Endothelial cell of umbilical vein (primary cell): ENCODE measurements at regions not wholly inside any gene's neighbourhood (a gene's known extent, or its start where the extent isn't known, plus 50 kb on each side); places are given as distances from the start of the nearest gene placed in this dataset.

ENCODE experiments used
- BruUV-seq: library from RNA; stranded (reverse); fragments of 400-500 nt; replicated peaks from 2 replicates; lab custom pipeline; 2021; lab: Mats Ljungman, UMichigan
- CTCF ChIA-PET: fragments of 300-600, 350-600 bp; sonication (Branson Sonifier 250); formaldehyde crosslinking; loops from one replicate; lab custom pipeline; 2021; ENCODE audit warnings: antibody characterized with exemption, inconsistent platforms; lab: Charles Lee
- POLR2A ChIA-PET: fragments of 300-600, 350-600 bp; sonication (Branson Sonifier 250); formaldehyde crosslinking; loops from one replicate; lab custom pipeline; 2021; ENCODE audit warnings: antibody characterized with exemption, inconsistent platforms; lab: Charles Lee
- DNase-seq: peaks from one replicate; pipeline ENCODE4 v3.0.0-alpha.2; 2011; ENCODE audit warnings: low read depth, low spot score
- FAIRE-seq: peaks from 2 replicates; lab custom pipeline; 2011; peaks lifted over from hg19 to GRCh38; lab: Jason Lieb, UNC
- H2AFZ ChIP-seq: 2 replicates; pipeline ENCODE4 v1.6.0; 2012; ENCODE audit warnings: low read depth, low read length, control low read depth, inconsistent platforms
- H3K27ac ChIP-seq: 2 replicates; pipeline ENCODE4 v1.5.1; 2011; ENCODE audit warnings: low read depth, mild to moderate bottlenecking, control low read depth, low read length, moderate library complexity; ENCODE audit not compliant: insufficient read depth
- H3K27me3 ChIP-seq, 2 experiments: 2 replicates each; pipeline versions ENCODE4 v1.6.0 to v1.6.1; 2011; ENCODE audit warnings: low read length in 2 of 2, mixed read lengths in 1 of 2; ENCODE audit not compliant: control insufficient read depth in 2 of 2, insufficient read depth in 2 of 2
- H3K36me3 ChIP-seq, 2 experiments: 2 replicates in 1 of 2; 3 replicates in 1 of 2; pipeline ENCODE4 v1.5.1; 2011; ENCODE audit warnings: low read length in 2 of 2, mild to moderate bottlenecking in 1 of 2, moderate library complexity in 1 of 2; ENCODE audit not compliant: control insufficient read depth in 2 of 2, insufficient read depth in 2 of 2; ENCODE audit errors: extremely low read depth in 1 of 2
- H3K4me1 ChIP-seq: 3 replicates; pipeline ENCODE4 v1.5.1; 2011; ENCODE audit warnings: mild to moderate bottlenecking, low read length; ENCODE audit not compliant: control insufficient read depth, insufficient read depth; ENCODE audit errors: extremely low read depth
- H3K4me2 ChIP-seq: 2 replicates; pipeline ENCODE4 v1.6.1; 2011; ENCODE audit warnings: low read length, control low read depth, mixed read lengths; ENCODE audit not compliant: insufficient read depth
- H3K4me3 ChIP-seq, 3 experiments: fragments of 200-600 bp in 1 of 3; sonication (generic), shearing (Covaris generic) in 1 of 3; replicated peaks in 1 of 3; 2 replicates each; pipeline ENCODE4 v1.5.1; 2011 to 2016; ENCODE audit warnings: control low read depth in 3 of 3, low read length in 3 of 3, mild to moderate bottlenecking in 2 of 3, inconsistent platforms in 1 of 3, low read depth in 1 of 3, moderate library complexity in 1 of 3; ENCODE audit not compliant: insufficient read depth in 1 of 3
- H3K79me2 ChIP-seq: 2 replicates; pipeline ENCODE4 v1.6.0; 2012; ENCODE audit warnings: low read length, inconsistent platforms; ENCODE audit not compliant: control insufficient read depth, insufficient read depth
- H3K9ac ChIP-seq: replicated peaks from 2 replicates; pipeline ENCODE3; 2011; ENCODE audit warnings: low read length, control low read depth; ENCODE audit not compliant: insufficient read depth; ENCODE audit errors: extremely low read depth
- H3K9me1 ChIP-seq: replicated peaks from 3 replicates; pipeline ENCODE4 v1.6.0; 2011; ENCODE audit warnings: mild to moderate bottlenecking, low read length; ENCODE audit not compliant: control insufficient read depth, insufficient read depth; ENCODE audit errors: extremely low read depth
- H3K9me3 ChIP-seq: replicated peaks from 2 replicates; pipeline ENCODE4 v1.5.1; 2012; ENCODE audit warnings: low read length, inconsistent platforms; ENCODE audit not compliant: control insufficient read depth, insufficient read depth
- H4K20me1 ChIP-seq: replicated peaks from 2 replicates; pipeline ENCODE3; 2011; ENCODE audit warnings: mild to moderate bottlenecking, low read length; ENCODE audit not compliant: control insufficient read depth, insufficient read depth; ENCODE audit errors: extremely low read depth
- CTCF ChIP-seq, 2 donors: IDR thresholded peaks; 1 replicate in 1 of 2; 2 replicates in 1 of 2; pipeline ENCODE4 v1.5.1; 2011; ENCODE audit warnings: low read length in 2 of 2, mild to moderate bottlenecking in 2 of 2, moderate library complexity in 2 of 2, control low read depth in 1 of 2, inconsistent platforms in 1 of 2, low read depth in 1 of 2; ENCODE audit not compliant: insufficient read depth in 1 of 2; ENCODE audit errors: extremely low read depth in 1 of 2
- EZH2 ChIP-seq: IDR thresholded peaks from 2 replicates; pipeline ENCODE4 v1.6.1; 2012; ENCODE audit warnings: borderline replicate concordance, low read depth, mild to moderate bottlenecking, moderate library complexity, low read length, inconsistent platforms; ENCODE audit not compliant: severe bottlenecking
- FOS ChIP-seq: IDR thresholded peaks from 2 replicates; pipeline ENCODE4 v1.6.1; 2011; ENCODE audit warnings: mild to moderate bottlenecking, low read length, moderate library complexity, borderline replicate concordance; ENCODE audit not compliant: insufficient read depth
- GATA2 ChIP-seq: IDR thresholded peaks from 2 replicates; pipeline ENCODE4 v1.7.0; 2011; ENCODE audit warnings: low read depth, mild to moderate bottlenecking, moderate library complexity, mixed read lengths, low read length; ENCODE audit not compliant: insufficient read length, insufficient read depth
- JUN ChIP-seq: IDR thresholded peaks from 2 replicates; pipeline ENCODE4 v1.6.1; 2011; ENCODE audit warnings: borderline replicate concordance, low read depth; ENCODE audit not compliant: insufficient read length, insufficient read depth
- MAX ChIP-seq: IDR thresholded peaks from 2 replicates; pipeline ENCODE4 v1.6.1; 2011; ENCODE audit not compliant: insufficient read depth, insufficient read length
- MYC ChIP-seq: IDR thresholded peaks from one replicate; pipeline ENCODE4 v1.6.1; 2011; ENCODE audit warnings: mild to moderate bottlenecking, low read depth, low read length
- POLR2A ChIP-seq: IDR thresholded peaks from 2 replicates; pipeline ENCODE4 v1.6.1; 2012; ENCODE audit warnings: low read depth, mild to moderate bottlenecking, control low read depth, low read length
- POLR2AphosphoS5 ChIP-seq: IDR thresholded peaks from 2 replicates; pipeline ENCODE4 v1.6.1; 2012; ENCODE audit warnings: low read depth, mild to moderate bottlenecking, control low read depth, low read length, moderate library complexity; ENCODE audit not compliant: insufficient read depth
- dilution Hi-C: fragments of 300-500 bp; cut with MboI; formaldehyde crosslinking; loops from one replicate; pipeline ENCODE4 v1.15.0; 2019; ENCODE audit warnings: low sequenced_read_pairs; ENCODE audit not compliant: extremely low pct_ligation_motif_present
- intact Hi-C: fragments of 100-400 bp; cut with micrococcal nuclease; formaldehyde crosslinking; loops from one replicate; pipeline ENCODE4 v1.10.0; 2022

GRCh38 chr3:41102053-41102556 is 97.2 kb upstream of the CTNNB1 start:
- H3K4me2 ChIP-seq = no peak overlapping the region
- H3K4me3 ChIP-seq = no peak overlapping the region
- H3K4me1 ChIP-seq = no peaks in the 10 kb centered on the region
- H3K9me1 ChIP-seq = no peaks in the 10 kb centered on the region
- H3K79me2 ChIP-seq = no peaks in the 10 kb centered on the region
- no peaks in the 10 kb centered on the region for H3K9me3 ChIP-seq
- DNase-seq (no peak), FAIRE-seq (no peak)
- no peaks in the 10 kb centered on the region for H4K20me1 ChIP-seq
- no peak overlapping the region for H2AFZ ChIP-seq
- dilution Hi-C loops = no loop called here
- intact Hi-C loops = no loop called here
- H3K36me3 ChIP-seq = no peaks in the 10 kb centered on the region
- peaks cover 4 to 6% of the 10 kb centered on the region in 2 experiments for H3K27me3 ChIP-seq
- BruUV-seq = no TSS peak
- POLR2A ChIA-PET = no interaction called here
- TF ChIP-seq GATA2 (no peak), MYC (no peak), EZH2 (no peak), POLR2A (no peak), CTCF (IDR thresholded peaks at IDR 0.05; ENCODE audit: extremely low read depth in 1 of 2, insufficient read depth in 1 of 2, low read depth in 1 of 2, low read length in 2 of 2) (no peak), FOS (no peak), POLR2AphosphoS5 (no peak), JUN (no peak), MAX (no peak)
- CTCF ChIA-PET = no interaction called here
- H3K27ac ChIP-seq = no peak overlapping the region
- no peak overlapping the region for H3K9ac ChIP-seq
